Spleen (tissue), 7 donors: ENCODE measurements at regions not wholly inside any gene's neighbourhood (a gene's known extent, or its start where the extent isn't known, plus 50 kb on each side); places are given as distances from the start of the nearest gene placed in this dataset.

Source experiments
- CTCF ChIP-seq, 11 experiments: fragments of 200-600 bp in 7 of 11; fragments of 450-650 bp in 4 of 11; sonication (generic) in 4 of 11; IDR thresholded peaks in 8 of 11; conservative IDR thresholded peaks in 3 of 11; 1 replicate in 7 of 11; 2 replicates in 4 of 11; pipeline versions ENCODE4 v1.4.0 to v1.8.0; 2016 to 2021; ENCODE audit warnings: antibody characterized with exemption in 11 of 11, inconsistent platforms in 4 of 11, mild to moderate bottlenecking in 1 of 11
- POLR2A ChIP-seq, 3 donors: fragments of 450-650 bp; IDR thresholded peaks; one replicate each; pipeline ENCODE4 v1.5.1; 2017; ENCODE audit warnings: antibody characterized with exemption in 3 of 3, mild to moderate bottlenecking in 1 of 3
- POLR2AphosphoS5 ChIP-seq, 3 donors: sonication (generic); formaldehyde crosslinking; IDR thresholded peaks; one replicate each; pipeline ENCODE4 v1.5.1; 2017; ENCODE audit warnings: antibody characterized with exemption in 3 of 3
- donor health status: DM: no; HTN: no; CAD: no; lungs with moderate emphysema.
- donor health status: DM: no; HTN: no; CAD: no.
- donor health status: DM: no; HTN: no; CAD: no.

GRCh38 chr2:128545829-128546228 is 227.2 kb upstream of the HS6ST1 start:
- no peak for TF ChIP-seq CTCF (IDR thresholded peaks at IDR 0.05 in 8 of 11, conservative IDR thresholded peaks at IDR 0.05 in 3 of 11)
- no peak for TF ChIP-seq POLR2AphosphoS5 (IDR thresholded peaks at IDR 0.05)
- no peak for TF ChIP-seq POLR2A (IDR thresholded peaks at IDR 0.05)
